ENCODE measurements at regions not wholly inside any gene's neighbourhood (a gene's known extent, or its start where the extent isn't known, plus 50 kb on each side); places are given as distances from the start of the nearest gene placed in this dataset.

GRCh38 chr1:4016351-4017130 lies 116.5 kb upstream of the C1orf174 start:
- TF ChIP-seq POLR2A (IDR thresholded peaks at IDR 0.05; ENCODE audit: low read depth, low read length) = no peak
- TF ChIP-seq POLR2AphosphoS5 (IDR thresholded peaks at IDR 0.05; ENCODE audit: low read depth, low read length) = no peak
- no peak for TF ChIP-seq SPI1 (IDR thresholded peaks at IDR 0.05; ENCODE audit: low read depth, low read length)
- TF ChIP-seq POU2F2 (IDR thresholded peaks at IDR 0.05; ENCODE audit: low read depth, low read length) = no peak
- no peak for TF ChIP-seq TAF1 (IDR thresholded peaks at IDR 0.05; ENCODE audit: low read depth, low read length)
- no peak for TF ChIP-seq PAX5 (IDR thresholded peaks at IDR 0.05; ENCODE audit: insufficient read depth, low read length, severe bottlenecking)
